HG03354 (cell line): ENCODE measurements at regions not wholly inside any gene's neighbourhood (a gene's known extent, or its start where the extent isn't known, plus 50 kb on each side); places are given as distances from the start of the nearest gene placed in this dataset.

ENCODE experiments used
- ATAC-seq: cut with Tn5 transposase; IDR thresholded peaks from one replicate; pipeline ENCODE4 v1.9.1; 2021; ENCODE audit warnings: mild to moderate bottlenecking; ENCODE audit not compliant: unreplicated experiment, poor library complexity, severe bottlenecking

GRCh38 chr1:235012436-235013210, 116.0 kb downstream of the TOMM20 start:
- ATAC-seq: no peak

GRCh38 chr1:235011599-235012435, 116.8 kb downstream of the TOMM20 start:
- ATAC-seq: peak; percentile 83

GRCh38 chr1:235011064-235011598, 117.5 kb downstream of the TOMM20 start:
- ATAC-seq: no peak

GRCh38 chr1:235009561-235010306, 118.9 kb downstream of the TOMM20 start:
- ATAC-seq: no peak

GRCh38 chr1:235009074-235009473, 119.6 kb downstream of the TOMM20 start:
- no peak for ATAC-seq

GRCh38 chr1:235008239-235008638, 120.4 kb downstream of the TOMM20 start:
- ATAC-seq: no peak

- no peak for ATAC-seq
These were observed 121.8 kb downstream of the TOMM20 start for GRCh38 chr1:235006816-235007215.

GRCh38 chr1:235006132-235006721, 122.4 kb downstream of the TOMM20 start:
- ATAC-seq: peak; percentile 45

- ATAC-seq: peak; percentile 46
These were observed 123.7 kb downstream of the TOMM20 start for GRCh38 chr1:235004840-235005391.

- ATAC-seq: no peak
These were observed 124.4 kb downstream of the TOMM20 start for GRCh38 chr1:235004276-235004675.

GRCh38 chr1:235002706-235003300, 125.8 kb downstream of the TOMM20 start:
- no peak for ATAC-seq

GRCh38 chr1:234999513-234999940, 129.1 kb downstream of the TOMM20 start:
- ATAC-seq: no peak

- no peak for ATAC-seq
These were observed 130.5 kb downstream of the TOMM20 start for GRCh38 chr1:234997896-234998741.

- no peak for ATAC-seq
These were observed 131.3 kb downstream of the TOMM20 start for GRCh38 chr1:234997201-234997895.

GRCh38 chr1:234996245-234996757, 132.3 kb downstream of the TOMM20 start:
- ATAC-seq: no peak

GRCh38 chr1:234994436-234995295, 134.0 kb downstream of the TOMM20 start:
- no peak for ATAC-seq
